Ishikawa (cell line): ENCODE measurements at regions not wholly inside any gene's neighbourhood (a gene's known extent, or its start where the extent isn't known, plus 50 kb on each side); places are given as distances from the start of the nearest gene placed in this dataset.

Source experiments
- CEBPB ChIP-seq: IDR thresholded peaks from 2 replicates; pipeline ENCODE4 v1.6.1; 2012
- CREB1 ChIP-seq: IDR thresholded peaks from 2 replicates; pipeline ENCODE4 v1.6.1; 2012; ENCODE audit warnings: low read depth
- EGR1 ChIP-seq: IDR thresholded peaks from 2 replicates; pipeline ENCODE4 v1.6.1; 2012
- EP300 ChIP-seq: IDR thresholded peaks from 2 replicates; pipeline ENCODE4 v1.6.1; 2012; ENCODE audit warnings: borderline replicate concordance
- FOXM1 ChIP-seq: IDR thresholded peaks from 2 replicates; pipeline ENCODE4 v1.6.1; 2012; ENCODE audit warnings: low read depth, borderline replicate concordance
- MAX ChIP-seq: IDR thresholded peaks from 2 replicates; pipeline ENCODE4 v1.6.1; 2012
- NFIC ChIP-seq: IDR thresholded peaks from 2 replicates; pipeline ENCODE4 v1.6.1; 2012
- RAD21 ChIP-seq: IDR thresholded peaks from 2 replicates; pipeline ENCODE4 v1.6.1; 2012; ENCODE audit warnings: low read depth
- REST ChIP-seq: IDR thresholded peaks from 2 replicates; pipeline ENCODE4 v1.6.1; 2012; ENCODE audit warnings: low read depth, mild to moderate bottlenecking
- TAF1 ChIP-seq: IDR thresholded peaks from 2 replicates; pipeline ENCODE4 v1.6.1; 2012; ENCODE audit warnings: low read depth, mild to moderate bottlenecking
- TCF12 ChIP-seq: IDR thresholded peaks from 2 replicates; pipeline ENCODE4 v1.6.1; 2012; ENCODE audit warnings: low read depth
- TEAD4 ChIP-seq: IDR thresholded peaks from 2 replicates; pipeline ENCODE4 v1.6.1; 2012
- USF1 ChIP-seq: IDR thresholded peaks from 2 replicates; pipeline ENCODE4 v1.6.1; 2012
- YY1 ChIP-seq: IDR thresholded peaks from 2 replicates; pipeline ENCODE4 v1.6.1; 2012; ENCODE audit warnings: low read depth
- ZBTB7A ChIP-seq: IDR thresholded peaks from 2 replicates; pipeline ENCODE4 v1.6.1; 2012; ENCODE audit warnings: low read depth

- TF ChIP-seq REST (no peak), YY1 (no peak), TAF1 (no peak), CREB1 (no peak), FOXM1 (no peak), EP300 (no peak), TEAD4 (no peak), MAX (no peak), USF1 (no peak), TCF12 (no peak), NFIC (no peak), ZBTB7A (no peak), EGR1 (no peak), CEBPB (no peak), RAD21 (no peak)
These were observed 1121.2 kb downstream of the RAPGEF2 start for GRCh38 chr4:160224049-160224448.

GRCh38 chr4:160233141-160233540, 1130.3 kb downstream of the RAPGEF2 start:
- TF ChIP-seq FOXM1 (no peak), TCF12 (no peak), TAF1 (no peak), YY1 (no peak), EP300 (no peak), CREB1 (no peak), EGR1 (no peak), MAX (no peak), TEAD4 (no peak), NFIC (no peak), USF1 (no peak), CEBPB (no peak), REST (no peak), ZBTB7A (no peak), RAD21 (no peak)

- no peak for TF ChIP-seq EP300
- TF ChIP-seq RAD21: no peak
- no peak for TF ChIP-seq ZBTB7A
- TF ChIP-seq CREB1: no peak
- TF ChIP-seq EGR1: no peak
- TF ChIP-seq MAX: no peak
- no peak for TF ChIP-seq TCF12
- no peak for TF ChIP-seq TEAD4
- TF ChIP-seq TAF1: no peak
- no peak for TF ChIP-seq REST
- no peak for TF ChIP-seq YY1
- TF ChIP-seq NFIC: no peak
- no peak for TF ChIP-seq USF1
- TF ChIP-seq CEBPB: no peak
- no peak for TF ChIP-seq FOXM1
These were observed 1132.4 kb downstream of the RAPGEF2 start for GRCh38 chr4:160235285-160235684.

GRCh38 chr4:160235771-160236170, 1132.9 kb downstream of the RAPGEF2 start:
- no peak for TF ChIP-seq RAD21
- TF ChIP-seq EGR1: no peak
- no peak for TF ChIP-seq NFIC
- no peak for TF ChIP-seq TEAD4
- TF ChIP-seq TCF12: no peak
- TF ChIP-seq TAF1: no peak
- TF ChIP-seq MAX: no peak
- TF ChIP-seq CREB1: no peak
- no peak for TF ChIP-seq FOXM1
- no peak for TF ChIP-seq CEBPB
- no peak for TF ChIP-seq REST
- TF ChIP-seq EP300: no peak
- TF ChIP-seq USF1: no peak
- no peak for TF ChIP-seq ZBTB7A
- no peak for TF ChIP-seq YY1
